IPS-18c (cell line): ENCODE measurements at regions not wholly inside any gene's neighbourhood (a gene's known extent, or its start where the extent isn't known, plus 50 kb on each side); places are given as distances from the start of the nearest gene placed in this dataset.

Experiments
- H3K4me3 ChIP-seq: 2 replicates; pipeline ENCODE4 v1.7.0; 2013; ENCODE audit warnings: low read depth, mild to moderate bottlenecking, low read length, moderate library complexity; ENCODE audit not compliant: insufficient read depth
- H3K9me3 ChIP-seq: one replicate; pipeline ENCODE4 v1.6.1; 2013; ENCODE audit warnings: mild to moderate bottlenecking, low read length, moderate library complexity; ENCODE audit not compliant: control insufficient read depth, insufficient read depth

- no peaks in the 10 kb centered on the region for H3K9me3 ChIP-seq
- no peak overlapping the region for H3K4me3 ChIP-seq
Measured at GRCh38 chr14:39773387-39774126, 341.3 kb upstream of the FBXO33 start.

GRCh38 chr14:39772627-39773026 lies 340.4 kb upstream of the FBXO33 start:
- H3K9me3 ChIP-seq, result no peaks in the 10 kb centered on the region
- H3K4me3 ChIP-seq, result no peak overlapping the region

GRCh38 chr14:39768589-39768988 lies 336.4 kb upstream of the FBXO33 start:
- Histone ChIP-seq H3K4me3 (no peak overlapping the region), H3K9me3 (no peaks in the 10 kb centered on the region)

GRCh38 chr14:39766397-39767000 lies 334.3 kb upstream of the FBXO33 start:
- H3K9me3 ChIP-seq, result no peaks in the 10 kb centered on the region
- no peak overlapping the region for H3K4me3 ChIP-seq

- no peaks in the 10 kb centered on the region for H3K9me3 ChIP-seq
Measured at GRCh38 chr14:39765676-39766075, 333.4 kb upstream of the FBXO33 start.

GRCh38 chr14:39763402-39763890 lies 331.2 kb upstream of the FBXO33 start:
- Histone ChIP-seq H3K9me3 (no peaks in the 10 kb centered on the region), H3K4me3 (no peak overlapping the region)

More at GRCh38 chr14:39765676-39766075, 333.4 kb upstream of the FBXO33 start:
- no peak overlapping the region for H3K4me3 ChIP-seq

- Histone ChIP-seq H3K4me3 (no peak overlapping the region), H3K9me3 (no peaks in the 10 kb centered on the region)
Measured at GRCh38 chr14:39762576-39763401, 330.6 kb upstream of the FBXO33 start.

GRCh38 chr14:39755269-39755878 lies 323.1 kb upstream of the FBXO33 start:
- no peak overlapping the region for H3K4me3 ChIP-seq
- no peaks in the 10 kb centered on the region for H3K9me3 ChIP-seq

GRCh38 chr14:39740454-39740853 lies 308.2 kb upstream of the FBXO33 start:
- no peaks in the 10 kb centered on the region for H3K9me3 ChIP-seq
- no peak overlapping the region for H3K4me3 ChIP-seq

GRCh38 chr14:39739796-39740195 lies 307.6 kb upstream of the FBXO33 start:
- no peak overlapping the region for H3K4me3 ChIP-seq
- no peaks in the 10 kb centered on the region for H3K9me3 ChIP-seq

- H3K9me3 ChIP-seq, result peaks cover 2% of the 10 kb centered on the region
- no peak overlapping the region for H3K4me3 ChIP-seq
Measured at GRCh38 chr14:39734306-39734705, 302.1 kb upstream of the FBXO33 start.

GRCh38 chr14:39733741-39734140 lies 301.5 kb upstream of the FBXO33 start:
- Histone ChIP-seq H3K4me3 (no peak overlapping the region), H3K9me3 (peaks cover 2% of the 10 kb centered on the region)

GRCh38 chr14:39731912-39732311 lies 299.7 kb upstream of the FBXO33 start:
- no peak overlapping the region for H3K4me3 ChIP-seq

GRCh38 chr14:39726563-39726962 lies 294.3 kb upstream of the FBXO33 start:
- Histone ChIP-seq H3K4me3 (no peak overlapping the region), H3K9me3 (no peaks in the 10 kb centered on the region)

More at GRCh38 chr14:39731912-39732311, 299.7 kb upstream of the FBXO33 start:
- peaks cover 2% of the 10 kb centered on the region for H3K9me3 ChIP-seq

- H3K9me3 ChIP-seq, result no peaks in the 10 kb centered on the region
- no peak overlapping the region for H3K4me3 ChIP-seq
Measured at GRCh38 chr14:39722547-39723273, 290.5 kb upstream of the FBXO33 start.

GRCh38 chr14:39716987-39717570 lies 284.8 kb upstream of the FBXO33 start:
- Histone ChIP-seq H3K4me3 (no peak overlapping the region), H3K9me3 (no peaks in the 10 kb centered on the region)
